ENCODE measurements at regions not wholly inside any gene's neighbourhood (a gene's known extent, or its start where the extent isn't known, plus 50 kb on each side); places are given as distances from the start of the nearest gene placed in this dataset.
"Not testable (repeated sequence)": the region's sequence is repeated elsewhere in the genome, so short reads cannot be mapped to it uniquely, and the experiment has no call there.

DNA sequence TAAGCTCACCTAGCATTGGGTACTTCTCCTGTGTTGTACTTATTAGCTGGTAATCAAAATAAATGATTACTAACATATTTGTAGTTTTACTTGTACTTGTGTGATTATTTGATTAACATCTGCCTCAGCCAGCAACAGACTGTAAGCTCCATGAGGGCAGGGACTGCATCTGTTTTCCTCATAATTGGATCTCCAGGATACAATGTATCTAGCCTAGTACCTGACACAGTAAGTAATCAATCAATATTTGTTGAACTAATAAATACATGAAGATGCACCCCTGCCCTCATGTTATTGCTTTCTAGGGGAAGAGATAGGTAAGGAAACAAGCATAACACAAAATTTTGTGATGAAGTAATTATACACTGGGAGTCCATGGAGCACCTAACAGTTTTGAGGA lies 101.5 kb downstream of the TENT5C start:
- DNase-seq (ENCODE audit: low read depth, low spot score): no peak

DNA sequence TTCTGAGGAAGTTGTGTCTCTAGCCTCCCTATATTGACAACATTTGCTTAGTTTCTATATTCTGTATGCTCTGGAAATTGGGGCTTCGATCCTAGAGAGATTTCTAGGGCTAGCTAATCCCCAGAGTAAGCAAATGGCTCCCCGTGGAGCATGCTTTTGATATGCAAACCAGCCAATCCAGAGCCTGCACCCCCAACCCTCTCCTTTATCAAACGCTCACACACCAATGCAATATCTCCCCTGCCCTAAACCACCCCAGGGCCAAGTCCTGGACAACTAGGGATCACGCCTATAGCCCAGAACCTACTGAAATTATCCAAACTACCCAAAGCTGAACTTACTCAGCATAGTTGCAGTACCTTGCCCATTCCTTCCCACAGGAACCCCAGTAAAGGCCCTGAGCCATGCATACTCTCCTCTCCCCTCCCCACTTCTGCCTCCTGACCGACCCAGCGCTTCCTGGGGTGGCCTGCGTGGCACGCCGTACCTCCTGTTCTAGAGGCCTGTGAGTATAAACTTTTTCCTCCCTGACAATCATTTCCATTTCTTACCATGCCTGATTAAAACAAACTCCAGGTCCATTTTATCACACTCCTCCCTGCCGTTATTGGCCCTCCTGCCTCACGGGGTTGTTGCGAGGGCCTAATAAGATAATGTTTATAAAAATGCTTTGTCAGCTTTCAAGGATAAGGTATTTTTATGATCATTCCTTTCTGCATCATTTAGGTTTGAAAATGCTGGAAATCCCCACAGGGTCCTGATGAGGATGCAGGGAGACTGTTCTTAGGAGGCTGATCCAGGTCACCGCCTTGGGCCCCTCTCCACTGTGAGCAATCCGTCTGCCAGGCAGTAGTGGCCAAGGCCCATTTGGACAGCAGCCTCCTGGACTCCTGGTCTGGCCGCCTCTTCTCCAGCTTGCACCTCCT lies 102.7 kb downstream of the TENT5C start:
- no peak for DNase-seq (ENCODE audit: low read depth, low spot score)

DNA sequence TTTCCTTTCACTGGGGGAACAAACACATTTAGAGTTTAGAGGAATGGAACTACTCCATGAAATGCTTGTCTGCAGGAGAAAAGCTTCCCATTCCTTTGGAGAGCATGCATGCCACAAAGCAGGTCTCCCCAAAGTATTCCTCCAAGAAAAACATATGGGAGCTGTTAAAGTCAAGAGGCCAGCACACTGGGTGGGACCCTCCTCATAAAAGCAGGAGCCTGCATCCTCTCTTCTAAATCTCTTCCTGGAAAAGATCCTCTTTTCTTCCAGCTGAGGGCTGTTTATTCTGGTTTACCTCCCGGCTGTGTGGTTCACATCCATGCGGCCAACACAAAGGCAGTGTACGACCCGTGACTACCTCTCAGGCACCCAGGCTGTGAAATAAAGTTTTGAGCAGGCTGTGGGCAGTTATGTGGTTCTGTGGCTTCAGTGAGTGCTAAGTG lies 103.4 kb downstream of the TENT5C start:
- no peak for DNase-seq (ENCODE audit: low read depth, low spot score)

DNA sequence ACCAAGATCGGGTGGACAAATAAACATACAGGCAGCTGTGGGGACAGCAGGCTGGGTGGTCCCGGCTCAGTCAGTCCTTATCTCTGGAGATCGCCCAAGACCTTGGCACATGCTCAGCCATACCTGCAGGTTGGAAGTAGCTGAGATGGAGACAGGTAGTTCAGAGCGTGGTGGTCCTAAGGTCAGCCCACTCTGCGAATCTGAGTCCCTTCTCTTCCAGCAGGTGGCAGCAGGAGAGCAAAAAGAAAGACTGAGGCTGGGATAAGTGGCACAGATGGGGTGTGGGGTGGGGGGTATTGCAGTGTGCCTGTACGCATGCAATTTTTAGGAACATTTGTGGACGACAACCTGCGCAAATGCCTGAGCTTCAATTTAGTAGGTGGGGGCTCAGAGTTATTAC lies 104.9 kb downstream of the TENT5C start:
- DNase-seq (ENCODE audit: low read depth, low spot score): no peak

DNA sequence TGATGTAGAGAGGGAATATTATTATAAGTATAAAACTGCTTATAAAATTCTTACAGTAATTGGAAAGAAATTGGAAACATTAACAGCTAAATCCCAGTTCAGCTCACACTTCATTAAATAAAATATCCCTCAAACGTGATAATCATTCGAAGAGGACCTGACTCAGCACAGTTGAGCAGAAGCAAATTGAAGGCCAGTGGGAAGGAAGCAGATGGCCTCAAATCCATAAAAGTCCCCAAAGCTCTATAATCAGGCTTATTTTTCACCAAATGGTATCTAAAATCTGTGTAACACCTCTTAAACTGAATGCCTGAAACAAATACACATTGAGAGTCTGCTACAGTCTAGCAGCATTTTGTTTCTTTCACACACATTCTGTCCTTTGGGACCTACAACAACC lies 106.8 kb downstream of the TENT5C start:
- no peak for DNase-seq (ENCODE audit: low read depth, low spot score)

DNA sequence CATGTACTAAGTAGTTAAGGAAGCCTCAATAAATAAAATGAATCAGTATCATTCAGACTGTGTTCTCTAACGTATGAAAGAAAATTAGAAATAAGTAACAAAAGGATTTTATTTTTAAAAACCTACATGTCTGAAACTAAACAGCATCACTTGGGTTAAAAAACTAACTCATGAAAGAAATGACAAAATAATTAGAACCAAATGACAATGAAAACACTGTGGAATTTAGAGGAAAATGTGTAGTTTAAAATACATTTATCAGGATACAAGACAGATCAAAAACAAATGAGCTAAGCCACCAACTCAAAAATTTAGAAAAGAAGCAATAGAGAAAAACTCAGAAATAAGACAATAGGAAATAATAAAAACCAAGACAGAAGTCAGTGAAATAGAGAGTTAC lies 108.7 kb downstream of the TENT5C start:
- no peak for DNase-seq (ENCODE audit: low read depth, low spot score)

DNA sequence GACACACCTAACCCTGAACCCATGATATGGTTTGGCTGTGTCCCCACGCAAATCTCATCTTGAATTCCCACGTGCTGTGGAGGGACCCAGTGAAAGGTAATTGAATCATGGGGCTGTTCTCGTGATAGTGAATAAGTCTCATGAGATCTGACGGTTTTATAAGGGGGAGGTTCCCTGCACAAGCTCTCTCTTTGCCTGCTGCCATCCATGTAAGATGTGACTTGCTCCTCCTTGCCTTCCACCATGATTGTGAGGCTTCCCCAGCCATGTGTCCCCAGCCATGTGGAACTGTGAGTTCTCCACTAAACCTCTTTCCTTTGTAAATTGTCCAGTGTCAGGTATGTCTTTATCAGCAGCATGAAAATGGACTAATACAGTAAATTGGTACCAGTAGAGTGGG lies 110.2 kb downstream of the TENT5C start:
- DNase-seq (ENCODE audit: low read depth, low spot score): not testable (repeated sequence)

DNA sequence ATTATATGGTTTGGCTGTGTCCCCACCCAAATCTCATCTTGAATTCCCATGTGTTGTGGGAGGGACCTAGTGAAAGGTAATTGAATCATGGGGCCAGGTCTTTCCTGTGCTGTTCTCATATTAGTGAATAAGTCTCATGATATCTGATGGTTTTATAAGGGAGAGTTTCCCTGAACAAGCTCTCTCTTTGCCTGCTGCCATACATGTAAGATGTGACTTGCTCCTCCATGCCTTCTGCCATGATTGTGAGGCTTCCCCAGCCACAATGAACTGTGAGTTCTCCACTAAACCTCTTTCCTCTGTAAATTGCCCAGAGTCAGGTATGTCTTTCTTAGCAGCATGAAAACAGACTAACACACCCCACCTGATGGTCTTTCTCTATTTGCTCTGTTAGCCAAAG lies 112.1 kb downstream of the TENT5C start:
- not testable (repeated sequence) for DNase-seq (ENCODE audit: low read depth, low spot score)

DNA sequence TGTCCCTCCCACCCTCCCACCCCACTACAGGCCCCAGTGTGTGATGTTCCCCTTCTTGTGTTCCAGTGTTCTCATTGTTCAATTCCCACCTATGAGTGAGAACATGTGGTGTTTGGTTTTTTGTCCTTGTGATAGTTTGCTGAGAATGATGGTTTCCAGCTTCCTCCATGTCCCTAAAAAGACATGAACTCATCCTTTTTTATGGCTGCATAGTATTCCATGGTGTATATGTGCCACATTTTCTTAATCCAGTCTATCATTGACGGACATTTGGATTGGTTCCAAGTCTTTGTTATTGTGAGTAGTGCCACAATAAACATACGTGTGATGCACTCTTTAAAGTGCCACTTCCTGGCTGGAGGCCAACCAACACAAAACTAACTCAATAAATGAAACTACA lies 112.7 kb downstream of the TENT5C start:
- not testable (repeated sequence) for DNase-seq (ENCODE audit: low read depth, low spot score)

DNA sequence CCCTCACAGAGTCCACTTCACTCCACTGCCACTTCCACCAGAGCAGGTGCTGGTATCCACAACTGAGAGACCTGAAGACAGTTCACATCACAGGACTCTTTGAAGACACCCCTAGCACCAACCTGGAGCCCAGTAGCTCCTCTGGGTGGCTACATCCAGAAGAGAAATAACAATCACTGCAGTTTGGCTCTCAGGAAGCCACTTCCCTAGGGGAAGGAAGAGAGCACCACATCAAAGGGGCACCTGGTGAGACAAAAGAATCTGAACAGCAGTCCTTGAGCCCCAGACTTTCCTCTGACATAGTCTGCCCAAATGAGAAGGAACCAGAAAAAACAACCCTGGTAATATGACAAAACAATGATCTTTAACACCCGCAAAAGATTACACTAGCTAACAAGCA lies 113.2 kb downstream of the TENT5C start:
- no peak for DNase-seq (ENCODE audit: low read depth, low spot score)

DNA sequence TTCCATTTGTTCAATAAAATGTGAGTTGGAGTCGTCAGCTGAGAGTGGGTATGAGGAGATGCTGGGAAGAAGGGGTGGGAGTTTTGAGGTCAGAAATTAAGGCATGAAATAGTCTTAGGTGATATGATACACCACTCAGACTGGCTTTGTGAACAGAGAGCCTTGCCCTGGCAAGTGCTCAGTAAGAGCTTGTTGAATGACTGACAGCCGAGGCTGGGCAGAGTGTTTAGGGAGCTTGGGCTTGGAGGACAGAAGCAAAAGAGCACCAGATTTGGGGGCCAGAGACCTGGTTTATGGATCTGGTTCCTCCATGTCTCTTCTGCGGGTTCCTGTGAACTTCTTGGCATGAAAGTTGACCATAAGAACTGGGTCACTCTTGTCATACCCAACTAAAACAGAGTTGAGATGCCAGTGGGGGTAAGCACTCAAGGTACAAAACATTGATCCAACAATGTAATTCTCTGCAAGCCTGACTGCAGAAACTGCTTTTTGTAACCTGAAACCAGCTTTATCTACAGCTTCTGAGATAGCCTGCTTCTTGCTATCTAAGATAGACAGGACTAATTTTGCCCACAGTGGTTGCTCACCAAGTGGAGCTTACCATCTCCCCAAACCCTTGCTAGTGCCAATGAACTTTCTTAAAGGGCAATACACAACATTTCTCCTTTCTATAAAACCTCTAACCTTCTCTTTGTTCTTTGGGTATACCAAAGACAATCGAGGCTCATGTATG lies 126.4 kb downstream of the TENT5C start:
- no peak for DNase-seq (ENCODE audit: low read depth, low spot score)

DNA sequence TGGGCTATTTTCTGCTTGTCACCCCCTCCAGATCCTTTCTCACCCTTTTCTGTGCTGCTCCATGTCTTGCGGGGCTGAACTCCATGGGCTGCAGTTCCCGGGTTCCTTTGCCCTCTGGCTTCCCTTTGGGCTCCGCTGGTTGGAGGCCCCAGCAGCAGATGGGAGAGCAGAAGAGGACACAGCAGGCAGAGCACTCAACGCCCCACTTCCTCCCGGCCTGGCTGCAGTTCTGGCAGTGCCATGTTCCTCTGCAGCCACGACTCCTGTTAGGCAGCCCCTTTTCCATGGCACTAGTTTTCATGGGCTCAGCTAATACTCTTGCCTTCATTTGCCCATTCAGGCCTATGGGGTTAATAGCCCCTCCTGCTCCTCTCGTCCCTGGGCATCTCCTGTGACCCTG lies 127.1 kb downstream of the TENT5C start:
- no peak for DNase-seq (ENCODE audit: low read depth, low spot score)

DNA sequence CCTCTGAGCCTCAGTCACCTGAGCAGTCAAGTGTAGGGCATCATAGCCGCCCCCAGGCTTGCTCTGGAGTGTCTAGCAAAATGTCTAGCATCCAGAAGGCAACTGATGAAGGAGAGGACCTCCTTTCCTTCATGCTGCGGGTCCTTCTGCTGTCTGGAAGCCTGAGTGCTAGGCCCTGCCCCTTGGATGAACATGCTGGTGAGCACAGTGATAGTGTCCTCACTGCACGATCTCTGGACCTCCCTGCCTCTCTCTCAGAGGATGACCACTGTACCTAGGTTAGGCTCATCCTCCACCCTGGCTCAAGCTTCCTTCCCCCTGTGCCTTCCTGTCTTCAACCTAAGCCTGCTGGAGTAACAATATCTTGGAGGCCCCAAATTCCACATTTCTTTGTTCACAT lies 128.6 kb downstream of the TENT5C start:
- no peak for DNase-seq (ENCODE audit: low read depth, low spot score)

DNA sequence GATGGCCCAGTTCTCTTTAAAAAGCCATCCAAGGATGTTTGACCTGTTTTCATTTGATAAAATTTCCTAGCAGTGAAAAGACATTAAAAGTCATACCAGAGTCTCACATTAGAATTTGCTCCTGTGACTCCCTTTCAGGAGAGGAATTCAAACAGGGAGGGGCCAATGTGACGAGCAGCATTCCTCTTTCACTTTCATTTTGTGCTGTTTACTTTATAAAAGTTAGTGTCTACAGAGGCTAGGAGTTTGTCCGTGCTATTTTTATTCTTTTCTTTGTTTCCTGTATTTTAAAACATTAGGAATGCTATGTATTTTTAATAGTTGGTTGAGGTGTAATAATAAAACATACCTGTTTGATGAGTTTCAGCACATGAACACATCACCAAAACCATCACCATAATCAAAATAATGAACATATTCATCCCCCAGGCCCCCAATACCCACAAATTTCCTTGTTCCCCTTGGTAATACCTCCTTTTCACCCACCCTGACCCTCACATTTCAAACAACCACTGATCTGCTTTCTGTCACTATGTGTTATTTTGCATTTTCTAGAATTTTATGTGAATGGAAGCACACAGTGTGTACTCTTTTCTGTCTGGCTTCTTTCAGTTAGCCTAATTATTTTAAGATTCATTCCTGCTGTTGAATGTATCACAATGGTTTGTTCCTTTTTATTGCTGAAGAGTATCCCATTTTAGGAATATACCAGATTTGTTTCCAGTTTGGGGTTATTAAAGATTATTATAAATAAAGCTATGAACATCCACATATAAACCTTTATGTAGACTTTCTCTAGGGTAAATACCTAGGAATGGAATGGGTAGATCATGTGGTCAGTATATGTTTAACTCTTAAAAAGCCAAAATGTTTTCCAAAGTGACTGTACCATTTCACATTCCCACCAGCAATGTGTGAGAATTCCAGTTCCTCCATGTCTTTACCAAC lies 129.5 kb downstream of the TENT5C start:
- DNase-seq (ENCODE audit: low read depth, low spot score): no peak

DNA sequence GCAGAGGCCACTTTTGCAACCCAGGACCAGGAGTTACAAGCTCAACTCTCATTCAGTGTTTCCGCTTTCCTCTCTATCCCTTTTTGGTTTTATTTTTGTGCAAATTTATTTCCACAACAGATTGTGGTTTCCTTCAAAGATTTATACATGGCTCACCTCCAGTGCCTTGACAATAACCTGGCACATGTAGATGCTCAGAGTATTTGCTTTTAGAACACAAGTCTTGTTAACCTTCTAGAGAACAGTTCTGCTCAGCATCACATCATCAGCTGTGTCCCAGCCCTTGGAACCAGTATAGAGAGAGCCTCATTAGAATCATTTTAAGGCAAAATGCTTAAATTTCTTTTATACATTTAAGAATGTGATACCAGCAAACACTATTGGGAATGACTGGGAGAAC lies 133.7 kb downstream of the TENT5C start:
- no peak for DNase-seq (ENCODE audit: low read depth, low spot score)

DNA sequence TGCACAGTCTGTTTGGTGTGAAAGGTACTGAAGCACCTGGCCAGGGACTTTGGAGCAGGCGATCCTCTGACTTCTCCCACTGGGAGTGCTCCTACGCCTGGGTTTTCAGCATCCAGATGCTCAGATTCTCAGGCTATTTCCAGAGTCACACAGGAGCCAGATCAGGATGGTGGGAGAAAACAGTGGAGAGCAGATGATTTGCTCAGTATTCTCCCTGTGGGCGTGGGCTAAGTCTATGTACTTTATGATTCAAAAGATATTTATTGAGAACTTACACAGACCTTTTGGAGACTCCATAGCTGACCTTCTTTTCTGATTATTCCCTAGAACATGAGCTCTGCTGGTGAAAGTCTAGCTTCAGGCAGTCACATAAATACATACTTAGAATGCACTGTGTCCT lies 134.6 kb downstream of the TENT5C start:
- no peak for DNase-seq (ENCODE audit: low read depth, low spot score)

DNA sequence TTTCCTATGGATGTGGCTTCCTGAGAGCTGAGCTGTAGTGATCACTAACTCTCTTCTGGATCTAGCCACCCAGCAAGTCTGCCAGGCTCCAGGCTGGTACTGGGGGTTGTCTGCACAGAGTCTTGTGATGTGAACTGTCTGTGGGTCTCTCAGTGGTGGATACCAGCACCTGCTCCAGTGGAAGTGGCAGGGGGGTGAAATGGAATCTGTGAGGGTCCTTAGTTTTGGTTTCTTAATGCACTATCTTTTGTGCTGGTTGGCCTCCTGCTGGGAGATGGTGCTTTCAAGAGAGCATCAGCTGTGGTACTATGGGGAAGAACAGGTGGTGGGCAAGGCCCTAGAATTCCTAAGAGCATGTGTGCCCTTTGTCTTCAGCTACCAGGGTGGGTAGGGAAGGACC lies 140.7 kb downstream of the TENT5C start:
- DNase-seq (ENCODE audit: low read depth, low spot score): not testable (repeated sequence)

DNA sequence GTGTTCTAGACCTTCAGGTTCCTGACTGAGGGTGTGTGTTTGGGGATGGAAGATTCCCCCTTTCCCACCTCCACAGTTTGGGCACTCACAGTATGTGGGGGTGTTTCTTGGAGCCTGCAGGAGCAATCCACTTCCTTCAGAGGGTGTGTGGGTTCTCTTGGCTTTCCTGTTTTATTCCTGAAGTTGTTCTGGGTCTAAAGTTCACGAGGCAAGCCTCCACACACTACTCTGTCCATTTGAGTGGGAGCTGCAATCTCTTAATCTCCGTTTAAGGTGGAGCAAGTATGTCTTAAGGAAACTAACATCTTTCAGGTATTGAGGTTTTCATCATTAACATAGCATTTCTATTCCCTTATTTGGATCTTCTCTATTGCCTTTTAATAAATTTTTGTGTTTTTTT lies 141.8 kb downstream of the TENT5C start:
- DNase-seq (ENCODE audit: low read depth, low spot score): no peak

DNA sequence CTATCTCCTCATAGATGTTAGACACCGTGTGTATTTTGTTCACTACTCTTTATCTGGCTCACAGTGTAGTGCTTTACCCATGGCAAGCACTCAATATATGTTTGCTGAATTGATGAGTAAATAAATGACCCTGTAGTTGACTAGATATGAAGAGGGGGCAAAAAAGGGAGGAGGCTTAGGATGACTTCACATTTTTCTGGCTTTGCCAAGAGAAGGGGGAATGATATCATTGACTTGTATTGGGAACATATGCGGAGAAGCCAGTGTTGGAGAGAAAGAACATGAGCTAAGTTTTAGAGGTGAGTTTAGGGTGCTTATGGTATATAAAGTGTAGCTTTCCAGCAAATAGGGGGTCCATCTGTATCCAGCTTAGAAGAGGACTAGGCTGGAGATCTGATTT lies 145.5 kb downstream of the TENT5C start:
- DNase-seq (ENCODE audit: low read depth, low spot score): no peak

DNA sequence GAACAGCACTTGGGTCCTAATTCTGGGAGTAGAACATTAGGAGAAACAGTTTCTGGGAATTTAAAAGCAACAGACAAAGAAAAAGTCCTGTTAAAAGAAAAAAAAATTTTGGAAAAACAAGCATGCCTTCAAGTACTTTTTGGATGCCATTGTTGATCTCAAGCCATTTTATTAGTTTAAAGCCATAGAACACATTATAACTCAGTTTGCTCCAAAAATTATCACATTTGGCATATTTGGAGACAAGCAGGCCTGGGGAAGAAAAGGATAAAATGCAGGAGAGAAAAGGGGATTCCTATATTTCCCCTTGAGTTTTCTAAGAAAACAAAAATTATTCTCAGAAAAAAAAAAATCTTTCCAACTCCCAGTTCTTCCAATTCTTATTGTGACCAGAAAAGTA lies 146.8 kb downstream of the TENT5C start:
- DNase-seq (ENCODE audit: low read depth, low spot score): no peak

DNA sequence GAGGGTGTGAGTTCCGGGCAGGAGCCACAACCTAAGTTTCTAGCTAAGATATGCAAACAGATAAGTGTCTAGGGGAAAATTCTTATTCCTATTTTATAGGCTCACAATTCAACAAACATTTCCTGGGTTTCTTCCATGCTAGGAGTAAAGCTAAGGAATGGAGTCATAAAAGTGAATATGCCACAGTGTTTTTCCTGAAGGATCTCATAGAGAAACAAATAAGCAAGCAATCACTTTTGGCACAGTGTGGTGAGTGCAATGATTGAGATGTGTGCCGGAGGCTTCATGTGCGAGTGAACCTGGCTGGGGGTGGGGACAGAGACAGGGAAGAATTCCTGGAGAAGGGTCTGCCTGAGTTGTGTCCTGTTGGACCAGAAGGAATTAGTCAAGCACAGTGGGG lies 147.4 kb downstream of the TENT5C start:
- DNase-seq (ENCODE audit: low read depth, low spot score): no peak

DNA sequence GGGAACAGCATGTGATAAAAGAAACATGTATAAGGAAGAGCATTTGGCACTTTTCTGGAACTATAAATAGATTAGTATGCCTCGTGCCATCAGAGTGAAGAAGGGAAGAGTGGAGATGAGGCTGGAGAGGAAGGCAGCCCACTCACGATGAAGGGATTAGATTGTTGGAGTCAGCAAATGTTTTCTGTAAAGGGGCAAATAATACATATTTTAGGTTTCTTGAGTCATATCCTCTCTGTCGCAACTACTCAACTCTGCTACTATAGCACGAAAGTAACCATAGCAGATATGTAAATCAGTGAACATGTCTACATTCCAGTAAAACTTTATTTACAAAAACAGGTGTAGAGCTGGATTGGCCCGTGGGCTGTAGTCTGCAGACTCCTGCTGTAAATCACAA lies 147.8 kb downstream of the TENT5C start:
- DNase-seq (ENCODE audit: low read depth, low spot score): no peak
